ENCODE measurements at regions not wholly inside any gene's neighbourhood (a gene's known extent, or its start where the extent isn't known, plus 50 kb on each side); places are given as distances from the start of the nearest gene placed in this dataset.

DNA sequence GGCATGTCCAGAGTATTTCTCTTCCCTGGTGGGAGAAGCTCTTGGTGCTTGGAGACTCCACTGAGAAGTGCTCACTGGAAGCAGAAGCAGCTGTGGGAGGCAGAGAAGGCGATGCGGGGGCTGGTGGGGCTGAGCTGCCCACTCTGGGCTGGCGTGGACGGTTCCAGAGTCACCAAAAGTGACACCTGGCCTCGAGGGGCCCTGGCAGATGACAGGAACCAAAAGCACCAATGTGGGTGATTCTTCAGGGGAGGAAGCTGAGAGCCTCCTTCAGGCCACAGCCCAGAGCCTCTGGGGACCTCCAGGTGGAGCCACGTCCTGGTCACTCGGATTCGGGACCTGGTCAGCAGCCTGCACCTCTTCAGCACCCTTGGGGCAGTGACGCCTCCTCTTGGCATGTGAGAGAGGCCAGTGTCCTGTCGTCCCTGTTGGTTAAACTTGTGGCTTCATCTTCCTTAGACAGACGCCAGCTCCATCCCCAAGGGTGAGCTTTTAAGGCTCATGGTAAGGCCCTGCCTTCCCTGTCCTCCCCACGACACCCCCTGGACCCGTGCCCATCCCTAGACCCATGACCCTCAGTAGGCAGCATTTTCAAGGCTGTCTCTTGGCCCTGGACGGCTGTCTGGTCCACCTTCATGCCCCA lies 78.7 kb upstream of the IRX4 start:
- no peaks in the 10 kb centered on the region for H3K79me2 ChIP-seq (ENCODE audit: control insufficient read depth, insufficient read depth, low read length)
- dilution Hi-C loops (cut with MboI; ENCODE audit: extremely low pct_ligation_motif_present, low sequenced_read_pairs): no loop called here
- DNase-seq (ENCODE audit: low read depth, low spot score): no peak
- no peak overlapping the region for H3K27ac ChIP-seq (ENCODE audit: insufficient read depth, low read depth, low read length)
- no peak overlapping the region for H3K4me3 ChIP-seq (replicated peaks in 1 of 3; ENCODE audit: insufficient read depth in 1 of 3, low read depth in 1 of 3, low read length in 3 of 3)
- ChIA-PET CTCF (no interaction called here), POLR2A (no interaction called here)
- intact Hi-C loops (cut with micrococcal nuclease): no loop called here
- FAIRE-seq: no peak
- no peak overlapping the region for H3K4me2 ChIP-seq (ENCODE audit: insufficient read depth, low read length)
- H3K4me1 ChIP-seq (ENCODE audit: control insufficient read depth, extremely low read depth, insufficient read depth, low read length): no peaks in the 10 kb centered on the region
- no TSS peak for BruUV-seq (replicated peaks)
- no peaks in the 10 kb centered on the region for H4K20me1 ChIP-seq (replicated peaks; ENCODE audit: control insufficient read depth, extremely low read depth, insufficient read depth, low read length)
- H3K27me3 ChIP-seq (ENCODE audit: control insufficient read depth in 2 of 2, insufficient read depth in 2 of 2, low read length in 2 of 2): no peaks in the 10 kb centered on the region
- H3K9ac ChIP-seq (replicated peaks; ENCODE audit: extremely low read depth, insufficient read depth, low read length): no peak overlapping the region
- no peak overlapping the region for H2AFZ ChIP-seq (ENCODE audit: low read depth, low read length)
- no peaks in the 10 kb centered on the region for H3K9me1 ChIP-seq (replicated peaks; ENCODE audit: control insufficient read depth, extremely low read depth, insufficient read depth, low read length)
- H3K36me3 ChIP-seq (ENCODE audit: control insufficient read depth in 2 of 2, extremely low read depth in 1 of 2, insufficient read depth in 2 of 2, low read length in 2 of 2): no peaks in the 10 kb centered on the region
- H3K9me3 ChIP-seq (replicated peaks; ENCODE audit: control insufficient read depth, insufficient read depth, low read length): no peaks in the 10 kb centered on the region
- no peak for TF ChIP-seq EZH2 (IDR thresholded peaks at IDR 0.05; ENCODE audit: borderline replicate concordance, low read depth, low read length, severe bottlenecking)
- TF ChIP-seq, protein P1, sequence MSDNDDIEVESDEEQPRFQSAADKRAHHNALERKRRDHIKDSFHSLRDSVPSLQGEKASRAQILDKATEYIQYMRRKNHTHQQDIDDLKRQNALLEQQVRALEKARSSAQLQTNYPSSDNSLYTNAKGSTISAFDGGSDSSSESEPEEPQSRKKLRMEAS (IDR thresholded peaks at IDR 0.05; ENCODE audit: insufficient read depth, insufficient read length): no peak
- no peak for TF ChIP-seq JUN (IDR thresholded peaks at IDR 0.05; ENCODE audit: borderline replicate concordance, insufficient read depth, insufficient read length, low read depth)
- no peak for TF ChIP-seq FOS (IDR thresholded peaks at IDR 0.05; ENCODE audit: borderline replicate concordance, insufficient read depth, low read length)
- TF ChIP-seq MYC (IDR thresholded peaks at IDR 0.05; ENCODE audit: low read depth, low read length): no peak
- no peak for TF ChIP-seq GATA2 (IDR thresholded peaks at IDR 0.05; ENCODE audit: insufficient read depth, insufficient read length, low read depth, low read length)
- TF ChIP-seq, protein P2, sequence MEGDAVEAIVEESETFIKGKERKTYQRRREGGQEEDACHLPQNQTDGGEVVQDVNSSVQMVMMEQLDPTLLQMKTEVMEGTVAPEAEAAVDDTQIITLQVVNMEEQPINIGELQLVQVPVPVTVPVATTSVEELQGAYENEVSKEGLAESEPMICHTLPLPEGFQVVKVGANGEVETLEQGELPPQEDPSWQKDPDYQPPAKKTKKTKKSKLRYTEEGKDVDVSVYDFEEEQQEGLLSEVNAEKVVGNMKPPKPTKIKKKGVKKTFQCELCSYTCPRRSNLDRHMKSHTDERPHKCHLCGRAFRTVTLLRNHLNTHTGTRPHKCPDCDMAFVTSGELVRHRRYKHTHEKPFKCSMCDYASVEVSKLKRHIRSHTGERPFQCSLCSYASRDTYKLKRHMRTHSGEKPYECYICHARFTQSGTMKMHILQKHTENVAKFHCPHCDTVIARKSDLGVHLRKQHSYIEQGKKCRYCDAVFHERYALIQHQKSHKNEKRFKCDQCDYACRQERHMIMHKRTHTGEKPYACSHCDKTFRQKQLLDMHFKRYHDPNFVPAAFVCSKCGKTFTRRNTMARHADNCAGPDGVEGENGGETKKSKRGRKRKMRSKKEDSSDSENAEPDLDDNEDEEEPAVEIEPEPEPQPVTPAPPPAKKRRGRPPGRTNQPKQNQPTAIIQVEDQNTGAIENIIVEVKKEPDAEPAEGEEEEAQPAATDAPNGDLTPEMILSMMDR (IDR thresholded peaks at IDR 0.05; ENCODE audit: extremely low read depth in 1 of 2, insufficient read depth in 1 of 2, low read depth in 1 of 2, low read length in 2 of 2): no peak
- no peak for TF ChIP-seq POLR2A (IDR thresholded peaks at IDR 0.05; ENCODE audit: low read depth, low read length)
- TF ChIP-seq POLR2AphosphoS5 (IDR thresholded peaks at IDR 0.05; ENCODE audit: insufficient read depth, low read depth, low read length): no peak

All from endothelial cell of umbilical vein (primary cell).